Renal cortical epithelial cell (primary cell): ENCODE measurements at regions not wholly inside any gene's neighbourhood (a gene's known extent, or its start where the extent isn't known, plus 50 kb on each side); places are given as distances from the start of the nearest gene placed in this dataset.

ENCODE experiments used
- DNase-seq: peaks from one replicate; pipeline ENCODE4 v3.0.0-alpha.2; 2011; ENCODE audit warnings: low read depth

DNA sequence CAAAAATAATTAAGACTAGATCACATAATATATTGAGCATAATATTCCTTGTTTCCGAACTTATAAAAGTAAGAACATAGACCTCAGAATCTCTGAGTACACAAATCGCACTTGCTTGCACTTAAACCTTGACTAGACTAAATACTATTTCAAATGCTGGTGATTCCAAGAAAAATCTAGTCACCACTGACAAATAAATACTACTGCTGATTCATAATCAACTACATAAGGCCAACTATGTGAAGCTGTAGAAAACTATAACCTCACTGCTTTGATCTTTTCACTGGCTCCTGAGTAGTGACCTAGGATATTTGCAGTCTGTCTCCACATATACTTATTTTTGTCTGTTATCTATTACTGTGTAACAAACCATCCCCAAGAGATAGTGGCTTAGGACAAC lies 245.4 kb downstream of the DIO2 start:
- no peak for DNase-seq

DNA sequence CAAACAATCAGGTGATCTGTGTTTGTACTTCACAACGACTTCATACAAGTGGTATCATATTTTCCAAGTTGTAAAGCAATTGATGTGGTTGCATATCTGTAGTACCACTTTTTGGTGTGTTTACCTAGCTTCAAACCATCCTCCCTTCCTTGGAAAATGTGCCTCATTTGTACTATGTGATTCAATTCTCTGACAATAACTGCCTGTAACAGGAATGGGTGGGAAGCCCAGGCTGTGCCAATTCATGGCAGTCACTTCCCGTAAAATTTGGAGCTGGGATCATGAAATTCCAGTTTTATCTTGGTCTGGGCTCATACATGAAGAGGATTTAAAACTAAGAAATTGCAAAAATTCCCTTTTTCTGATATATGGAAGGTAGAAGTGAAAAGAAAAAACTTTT lies 250.1 kb downstream of the DIO2 start:
- no peak for DNase-seq

DNA sequence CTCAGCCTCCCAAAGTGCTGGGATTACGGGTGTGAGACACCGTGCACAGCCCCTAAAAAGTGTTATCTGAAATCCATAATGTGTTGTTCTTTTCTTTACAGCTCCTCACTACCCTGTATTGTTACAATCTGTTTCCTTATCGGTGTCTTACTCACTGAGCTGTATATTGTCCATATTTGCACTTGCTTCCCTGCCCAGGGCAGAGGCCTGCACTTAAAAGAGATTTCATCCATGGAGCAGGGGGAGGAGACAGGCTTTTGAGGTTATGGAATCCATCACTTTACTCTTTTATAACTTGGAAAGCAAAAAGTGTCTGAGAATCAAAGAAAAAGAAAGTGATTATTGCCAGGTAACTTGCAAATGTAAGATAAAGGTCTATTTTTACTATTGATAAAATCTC lies 251.0 kb downstream of the DIO2 start:
- no peak for DNase-seq

DNA sequence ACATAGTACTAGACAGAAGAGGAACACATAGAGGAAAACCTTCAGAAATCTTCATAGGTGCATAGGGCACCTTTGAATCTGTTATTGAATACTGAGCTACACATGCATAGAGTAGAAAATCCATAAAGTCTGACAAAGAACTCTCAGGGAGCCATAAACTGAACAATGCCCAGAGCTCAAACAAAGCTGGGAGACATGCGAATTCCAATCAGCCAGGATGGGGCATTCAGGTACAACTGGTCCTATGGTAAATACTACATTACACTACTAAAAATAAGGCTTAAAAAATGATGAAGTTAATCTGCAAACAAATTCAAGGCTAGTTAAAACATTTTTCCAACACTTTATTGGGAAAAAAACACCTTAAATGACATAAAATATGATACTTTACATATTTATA lies 259.7 kb downstream of the DIO2 start:
- no peak for DNase-seq

DNA sequence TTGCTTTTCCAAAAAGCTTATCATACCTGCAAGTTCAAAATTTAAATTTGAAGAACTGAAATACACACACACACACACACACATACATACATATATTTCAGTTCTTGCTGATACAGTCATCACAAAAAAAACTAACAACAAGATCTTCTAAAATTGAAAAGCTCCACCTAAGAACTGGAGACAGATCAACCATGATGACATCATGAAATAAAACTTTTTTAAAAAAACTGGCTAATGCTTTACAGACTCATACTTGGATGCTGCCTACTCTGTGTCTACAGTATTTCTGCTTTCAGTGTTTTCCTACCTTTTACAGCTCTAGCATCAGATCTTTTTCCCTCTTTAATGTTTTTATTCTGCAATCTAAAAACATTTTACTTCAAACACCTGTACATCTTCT lies 261.4 kb downstream of the DIO2 start:
- no peak for DNase-seq

DNA sequence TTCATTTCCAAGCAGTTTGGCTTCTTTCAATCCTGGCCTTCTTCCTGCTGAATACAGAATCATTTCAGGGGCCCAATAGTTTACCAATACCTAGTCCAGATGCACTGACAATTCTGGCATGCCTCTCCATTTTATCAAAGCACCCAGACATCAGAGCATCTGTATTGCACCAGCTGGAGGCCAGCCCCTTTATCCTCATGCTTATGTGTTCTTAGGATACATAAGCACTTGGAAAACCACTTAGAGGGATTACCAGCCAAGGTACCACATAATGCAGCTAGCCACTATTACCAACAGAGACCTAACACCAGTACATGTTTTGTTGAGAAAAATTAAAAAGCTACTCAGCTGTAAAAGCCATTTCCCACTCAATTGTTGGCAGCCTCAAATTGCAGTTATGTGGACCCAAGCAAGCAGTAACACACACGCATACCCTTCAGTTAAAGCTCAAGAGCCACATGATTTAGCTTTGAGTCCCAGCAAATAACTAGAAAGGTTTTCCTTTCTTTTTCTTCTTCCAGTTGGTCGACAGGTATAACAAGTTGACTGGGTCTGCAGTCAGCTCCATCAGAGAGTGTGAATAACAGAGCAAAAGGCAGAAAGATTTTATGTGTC lies 263.8 kb downstream of the DIO2 start:
- no peak for DNase-seq

DNA sequence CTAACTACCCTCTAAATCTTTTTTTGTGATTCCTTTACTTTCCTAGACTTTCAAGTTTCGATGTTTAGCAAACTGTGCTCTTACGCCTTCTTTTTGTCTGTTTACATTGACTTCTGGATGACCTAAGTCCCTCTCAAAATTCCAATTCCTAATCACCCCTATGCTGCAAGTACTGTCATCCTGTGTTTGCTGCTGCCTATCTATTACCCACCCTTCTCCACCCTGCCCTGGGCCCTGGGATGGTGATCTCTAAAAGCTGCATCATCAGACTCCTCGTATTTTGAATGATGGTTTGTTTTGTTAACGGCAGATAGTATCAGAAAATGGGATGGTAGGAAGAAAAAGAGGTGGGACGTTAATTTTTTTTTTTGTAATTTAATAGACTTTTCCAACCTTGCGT lies 272.1 kb downstream of the DIO2 start:
- DNase-seq, result no peak

DNA sequence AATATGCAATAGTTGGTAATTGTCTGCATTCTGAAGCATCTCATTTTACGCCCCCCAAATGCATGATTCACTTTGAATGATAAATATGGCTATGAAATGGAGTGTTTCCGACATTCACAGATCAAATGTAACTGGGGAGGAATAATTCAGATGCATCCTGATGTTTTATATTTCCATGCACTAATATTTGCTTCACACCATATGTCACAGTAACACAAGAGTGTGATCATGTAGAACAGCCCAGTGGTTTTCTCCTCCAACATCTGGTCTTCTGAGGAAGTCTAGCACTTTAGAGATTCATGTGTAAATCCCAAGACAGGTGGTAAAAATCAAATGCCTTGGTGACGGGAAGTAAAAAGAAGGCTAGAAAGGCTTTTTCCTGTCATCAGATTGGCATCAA lies 273.1 kb downstream of the DIO2 start:
- no peak for DNase-seq

DNA sequence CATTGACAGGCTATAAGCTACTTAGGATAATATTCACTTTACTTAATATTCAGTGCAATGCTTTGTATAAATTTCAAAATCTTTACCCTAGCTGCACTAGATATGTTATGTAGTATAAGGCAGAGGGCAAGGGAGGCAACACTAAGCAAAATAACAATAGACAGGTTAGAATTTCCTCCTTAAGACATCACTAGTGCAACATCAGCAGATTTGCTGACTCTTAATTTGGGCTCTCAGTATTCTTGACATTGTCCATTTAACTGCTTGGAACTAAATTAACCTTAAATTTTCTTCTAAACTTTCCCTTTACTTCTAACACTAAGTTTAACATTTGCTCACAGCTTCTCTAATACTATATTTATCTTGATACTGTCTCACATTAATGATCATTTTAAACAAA lies 273.9 kb downstream of the DIO2 start:
- DNase-seq, result no peak

DNA sequence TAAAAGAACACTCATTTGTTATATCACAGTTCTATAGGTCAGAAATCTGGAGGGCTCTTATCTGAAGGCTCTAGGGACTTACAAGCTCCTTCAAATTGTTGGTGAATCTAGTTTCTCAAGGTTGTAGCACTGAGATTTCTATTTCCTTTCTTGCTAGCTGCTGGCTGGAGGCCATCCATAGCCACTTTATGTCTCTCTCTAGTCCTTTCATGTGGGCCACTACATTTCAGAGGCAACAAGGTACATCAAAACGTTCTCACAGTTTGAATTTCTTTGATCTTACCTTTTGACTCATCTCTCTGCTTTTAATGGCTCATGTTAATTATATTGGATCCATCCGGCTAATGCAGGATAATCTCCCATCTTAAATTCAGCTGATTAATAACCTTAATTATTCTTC lies 286.8 kb downstream of the DIO2 start:
- no peak for DNase-seq

DNA sequence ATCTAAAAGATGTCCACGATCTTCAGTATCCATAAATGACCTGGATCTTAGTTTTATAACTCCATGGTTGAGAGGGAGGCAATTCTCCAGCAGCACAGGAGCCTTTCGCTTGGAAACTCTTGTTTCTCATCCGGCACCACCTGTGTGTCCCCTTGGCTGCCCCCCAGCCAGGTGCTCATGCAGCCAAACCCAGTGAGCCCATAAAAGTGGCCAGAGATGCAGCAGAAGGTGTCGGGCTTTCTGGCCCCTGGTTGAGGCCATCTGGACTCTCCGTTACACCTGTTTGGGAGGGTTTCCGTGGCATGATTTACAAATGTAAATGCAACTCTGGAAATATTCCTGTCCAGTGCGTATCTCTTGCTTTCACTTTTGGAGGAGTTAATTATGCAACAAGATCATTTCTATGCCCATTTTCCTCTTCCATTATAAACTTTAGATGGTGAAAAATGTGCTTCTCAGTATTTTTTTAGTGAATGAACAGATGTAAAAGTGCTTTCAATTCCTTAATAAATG lies 291.1 kb downstream of the DIO2 start:
- DNase-seq, result no peak
